K562 (cell line): ENCODE measurements at regions not wholly inside any gene's neighbourhood (a gene's known extent, or its start where the extent isn't known, plus 50 kb on each side); places are given as distances from the start of the nearest gene placed in this dataset.
"Not testable (repeated sequence)": the region's sequence is repeated elsewhere in the genome, so short reads cannot be mapped to it uniquely, and the experiment has no call there.

Experiments
- ATAC-seq: fragments of 200-7000 bp; cut with Tn5 transposase; 3 replicates; pipeline ENCODE4 v1.9.1; 2020; ENCODE audit warnings: moderate library complexity
- BruUV-seq: library from RNA; stranded (reverse); fragments of 400-500 nt; replicated peaks from 2 replicates; lab custom pipeline; 2021; lab: Mats Ljungman, UMichigan
- CTCF ChIA-PET: fragments of 300-600 bp; formaldehyde crosslinking; extraction: SDS; loops from one replicate; lab custom pipeline; 2021; ENCODE audit warnings: low intra/inter-chr PET ratio; lab: Yijun Ruan, JAX
- POLR2A ChIA-PET: fragments of 300-600, 350-650 bp; sonication (Branson Sonifier 250); formaldehyde crosslinking; extraction: SDS; loops from one replicate; lab custom pipeline; 2021; ENCODE audit warnings: antibody characterized with exemption, inconsistent platforms; lab: Yijun Ruan, JAX
- DNase-seq, 4 experiments: peaks; one replicate each; pipeline versions ENCODE4 v3.0.0 to v3.0.0-alpha.2; 2011 to 2018; ENCODE audit warnings: low spot score in 3 of 4, mixed read lengths in 3 of 4; ENCODE audit errors: extremely low read depth in 1 of 4
- FAIRE-seq: peaks from 2 replicates; lab custom pipeline; 2011; peaks lifted over from hg19 to GRCh38; lab: Jason Lieb, UNC
- H2AFZ ChIP-seq: 2 replicates; pipeline ENCODE4 v1.6.0; 2011; ENCODE audit warnings: low read depth, low read length, control low read depth, inconsistent platforms
- H3K27ac ChIP-seq: fragments of 200-600 bp; 3 replicates; pipeline ENCODE4 v1.8.0; 2011; ENCODE audit warnings: low read depth, mild to moderate bottlenecking, control low read depth, inconsistent platforms, low read length, moderate library complexity, mixed read lengths; ENCODE audit errors: extremely low read depth
- H3K27me3 ChIP-seq, 2 experiments: fragments of 300-600 bp in 1 of 2; 2 replicates in 1 of 2; 3 replicates in 1 of 2; pipeline versions ENCODE4 v1.6.0 to v1.8.0; 2011; ENCODE audit warnings: inconsistent platforms in 2 of 2, low read length in 2 of 2, mild to moderate bottlenecking in 1 of 2, mixed read lengths in 1 of 2, moderate library complexity in 1 of 2; ENCODE audit not compliant: control insufficient read depth in 2 of 2, insufficient read depth in 2 of 2
- H3K36me3 ChIP-seq: fragments of 300-600 bp; 3 replicates; pipeline ENCODE4 v1.8.0; 2011; ENCODE audit warnings: mild to moderate bottlenecking, low read length, inconsistent platforms; ENCODE audit not compliant: control insufficient read depth, insufficient read depth
- H3K4me1 ChIP-seq, 2 experiments: fragments of 200-600 bp in 1 of 2; replicated peaks in 1 of 2; 2 replicates in 1 of 2; 3 replicates in 1 of 2; pipeline versions ENCODE4 v1.5.1 to v1.8.0; 2011; ENCODE audit warnings: inconsistent platforms in 2 of 2, low read length in 2 of 2, mild to moderate bottlenecking in 1 of 2, mixed read lengths in 1 of 2, moderate library complexity in 1 of 2; ENCODE audit not compliant: control insufficient read depth in 2 of 2, insufficient read depth in 2 of 2
- H3K4me2 ChIP-seq: 2 replicates; pipeline ENCODE4 v1.6.1; 2011; ENCODE audit warnings: low read length, control low read depth, inconsistent platforms, mixed read lengths; ENCODE audit not compliant: insufficient read depth
- H3K4me3 ChIP-seq: fragments of 200-600 bp; sonication (generic), shearing (Covaris generic); 2 replicates; pipeline ENCODE4 v1.5.1; 2016; ENCODE audit warnings: control low read depth, inconsistent platforms
- H3K79me2 ChIP-seq: fragments of 200-600 bp; 3 replicates; pipeline ENCODE4 v1.8.0; 2011; ENCODE audit warnings: low read length, inconsistent platforms; ENCODE audit not compliant: control insufficient read depth, insufficient read depth
- H3K9ac ChIP-seq, 2 experiments: 2 replicates each; pipeline versions ENCODE4 v1.6.0 to v1.6.1; 2011; ENCODE audit warnings: low read depth in 2 of 2, low read length in 2 of 2, control low read depth in 1 of 2, inconsistent platforms in 1 of 2, mild to moderate bottlenecking in 1 of 2, mixed read lengths in 1 of 2; ENCODE audit not compliant: insufficient read depth in 1 of 2
- H3K9me1 ChIP-seq: one replicate; pipeline ENCODE4 v1.6.0; 2011; ENCODE audit warnings: inconsistent platforms, mild to moderate bottlenecking, low read length, moderate library complexity; ENCODE audit not compliant: control insufficient read depth, insufficient read depth
- H3K9me3 ChIP-seq: replicated peaks from 2 replicates; pipeline ENCODE4 v1.5.1; 2011; ENCODE audit warnings: low read depth, low read length, inconsistent platforms; ENCODE audit not compliant: control insufficient read depth, insufficient read depth
- H4K20me1 ChIP-seq: replicated peaks from 2 replicates; pipeline ENCODE4 v1.6.1; 2011; ENCODE audit warnings: low read length, inconsistent platforms, mixed read lengths; ENCODE audit not compliant: control insufficient read depth, insufficient read depth
- EGR1 ChIP-seq: fragments of 450-650 bp; conservative IDR thresholded peaks from 2 replicates; pipeline ENCODE4 v1.6.1; 2017; ENCODE audit warnings: mild to moderate bottlenecking
- EP300 ChIP-seq: IDR thresholded peaks from 2 replicates; pipeline ENCODE4 v1.6.1; 2012; ENCODE audit warnings: low read length, improper control_type of control experiment
- ERF ChIP-seq: fragments of 450-650 bp; formaldehyde crosslinking; IDR thresholded peaks from 2 replicates; pipeline ENCODE4 v1.4.0; 2020; ENCODE audit warnings: mild to moderate bottlenecking, mixed read lengths
- ILK ChIP-seq: fragments of 450-650 bp; IDR thresholded peaks from 2 replicates; pipeline ENCODE4 v1.6.1; 2016; ENCODE audit warnings: missing genetic modification characterization, low read depth, mild to moderate bottlenecking, missing compliant biosample characterization, moderate library complexity, borderline replicate concordance
- KLF13 ChIP-seq: fragments of 450-650 bp; IDR thresholded peaks from 2 replicates; pipeline ENCODE4 v1.6.1; 2016; ENCODE audit warnings: missing genetic modification characterization, low read depth, mild to moderate bottlenecking, missing compliant biosample characterization, moderate library complexity, borderline replicate concordance
- MTA2 ChIP-seq: fragments of 450-650 bp; IDR thresholded peaks from 2 replicates; pipeline ENCODE4 v1.6.1; 2016; ENCODE audit warnings: low read depth
- TOE1 ChIP-seq, 2 experiments: fragments of 450-650 bp in 1 of 2; sonication (generic) in 1 of 2; formaldehyde crosslinking in 1 of 2; IDR thresholded peaks; 2 replicates each; pipeline versions ENCODE4 v1.7.1 to v1.8.0; 2016 to 2022; ENCODE audit warnings: borderline replicate concordance in 2 of 2, mild to moderate bottlenecking in 2 of 2, antibody characterized with exemption in 1 of 2, inconsistent platforms in 1 of 2, low read depth in 1 of 2, missing genetic modification reagents in 1 of 2, moderate library complexity in 1 of 2
- ZNF174 ChIP-seq: fragments of 250-450 bp; sonication (Bioruptor Pico); IDR thresholded peaks from 2 replicates; pipeline ENCODE4 v1.4.0; 2020; ENCODE audit warnings: mild to moderate bottlenecking
- ZNF175 ChIP-seq: fragments of 200-800 bp; sonication (Bioruptor generic); IDR thresholded peaks from 2 replicates; pipeline ENCODE4 v1.6.1; 2016; ENCODE audit warnings: low read depth, mild to moderate bottlenecking, missing genetic modification characterization, missing compliant biosample characterization
- ZNF707 ChIP-seq: fragments of 250-450 bp; sonication (Bioruptor Pico); conservative IDR thresholded peaks from 2 replicates; pipeline ENCODE4 v1.8.0; 2022; ENCODE audit warnings: inconsistent platforms, mild to moderate bottlenecking, moderate library complexity
- ZNF77 ChIP-seq: fragments of 250-450 bp; sonication (Bioruptor Pico); IDR thresholded peaks from 2 replicates; pipeline ENCODE4 v1.5.0; 2020
- WGBS: fragments of 100-300 bp; shearing (Covaris generic); methylation state at CpG from one replicate; pipeline ENCODE4 v1.1.6; 2016; ENCODE audit warnings: low coverage, mixed read lengths; ENCODE audit not compliant: insufficient coverage; ENCODE audit errors: missing lambda C conversion rate; 5-methylcytosine and 5-hydroxymethylcytosine counted together
- in situ Hi-C: fragments of 300-500 bp; cut with MboI; formaldehyde crosslinking; loops from 4 replicates; pipeline ENCODE4 v1.15.0; 2018; ENCODE audit warnings: inconsistent platforms, mixed read lengths
- intact Hi-C: fragments of 100-400 bp; cut with micrococcal nuclease; formaldehyde crosslinking; loops from 2 replicates; pipeline ENCODE4 v1.14.2; 2022
- TF ChIP-seq, protein P1 (sequence below): sonication (generic); IDR thresholded peaks from 2 replicates; pipeline ENCODE4 v1.6.1; 2016
- TF ChIP-seq, protein P2 (sequence below): fragments of 250-450 bp; sonication (Bioruptor Pico); IDR thresholded peaks from 2 replicates; pipeline ENCODE4 v1.5.1; 2021; ENCODE audit warnings: mild to moderate bottlenecking

DNA sequence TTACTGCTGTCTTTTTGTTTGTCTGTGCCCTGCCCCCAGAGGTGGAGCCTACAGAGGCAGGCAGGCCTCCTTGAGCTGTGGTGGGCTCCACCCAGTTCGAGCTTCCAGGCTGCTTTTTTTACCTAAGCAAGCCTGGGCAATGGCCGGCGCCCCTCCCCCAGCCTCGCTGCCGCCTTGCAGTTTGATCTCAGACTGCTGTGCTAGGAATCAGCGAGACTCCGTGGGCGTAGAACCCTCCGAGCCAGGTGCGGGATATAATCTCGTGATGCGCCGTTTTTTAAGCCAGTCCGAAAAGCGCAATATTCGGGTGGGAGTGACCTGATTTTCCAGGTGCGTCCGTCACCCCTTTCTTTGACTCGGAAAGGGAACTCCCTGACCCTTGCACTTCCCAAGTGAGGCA is 336.4 kb upstream of the CTSO start:
- H3K27ac ChIP-seq, H3K79me2 ChIP-seq, BruUV-seq, H3K9me1 ChIP-seq, FAIRE-seq, H3K4me3 ChIP-seq, H3K36me3 ChIP-seq, CTCF ChIA-PET, H3K9me3 ChIP-seq, intact Hi-C loops, H2AFZ ChIP-seq, H3K27me3 ChIP-seq, H3K9ac ChIP-seq, POLR2A ChIA-PET, H3K4me1 ChIP-seq, H4K20me1 ChIP-seq, DNase-seq, ATAC-seq, H3K4me2 ChIP-seq, in situ Hi-C loops: not testable (repeated sequence)
- 2% methylated on average over 9 of the region's 19 CpGs for WGBS

DNA sequence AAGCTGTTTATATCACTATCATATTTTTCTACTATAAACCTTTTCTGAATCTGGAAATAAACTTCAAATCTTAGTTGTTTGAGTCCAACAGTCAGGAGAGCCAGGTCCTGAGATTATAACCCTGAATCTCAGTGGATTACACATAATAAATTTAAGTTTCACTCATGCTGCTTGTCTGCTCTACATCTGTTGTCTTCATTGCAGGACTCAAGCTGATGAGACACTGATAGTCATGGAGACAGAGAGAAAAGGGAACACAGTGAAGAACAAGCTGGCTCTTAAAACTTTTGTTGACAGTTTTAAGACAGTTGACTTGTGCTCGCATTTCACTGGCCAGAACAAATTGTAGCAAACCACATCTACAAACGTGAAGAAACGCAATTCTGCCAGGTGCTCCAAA is 327.0 kb upstream of the CTSO start:
- 0% methylated on average over 3 of the region's 3 CpGs for WGBS
- H3K4me2 ChIP-seq: no peak overlapping the region
- ChIA-PET CTCF (no interaction called here), POLR2A (no interaction called here)
- no peak overlapping the region for H3K27ac ChIP-seq
- H3K9ac ChIP-seq: no peak overlapping the region
- H3K79me2 ChIP-seq: no peaks in the 10 kb centered on the region
- H3K36me3 ChIP-seq: no peaks in the 10 kb centered on the region
- ATAC-seq (no peak), DNase-seq (no peak), FAIRE-seq (no peak)
- no peak overlapping the region for H2AFZ ChIP-seq
- H3K27me3 ChIP-seq: no peaks in the 10 kb centered on the region
- no peaks in the 10 kb centered on the region for H4K20me1 ChIP-seq
- no peak overlapping the region for H3K4me3 ChIP-seq
- TF ChIP-seq ERF (CRISPR knock-in tag): no peak
- no peak for TF ChIP-seq ZNF77 (CRISPR knock-in tag)
- no peak for TF ChIP-seq EP300
- no peak for TF ChIP-seq ZNF707 (CRISPR knock-in tag)
- TF ChIP-seq, protein P1, sequence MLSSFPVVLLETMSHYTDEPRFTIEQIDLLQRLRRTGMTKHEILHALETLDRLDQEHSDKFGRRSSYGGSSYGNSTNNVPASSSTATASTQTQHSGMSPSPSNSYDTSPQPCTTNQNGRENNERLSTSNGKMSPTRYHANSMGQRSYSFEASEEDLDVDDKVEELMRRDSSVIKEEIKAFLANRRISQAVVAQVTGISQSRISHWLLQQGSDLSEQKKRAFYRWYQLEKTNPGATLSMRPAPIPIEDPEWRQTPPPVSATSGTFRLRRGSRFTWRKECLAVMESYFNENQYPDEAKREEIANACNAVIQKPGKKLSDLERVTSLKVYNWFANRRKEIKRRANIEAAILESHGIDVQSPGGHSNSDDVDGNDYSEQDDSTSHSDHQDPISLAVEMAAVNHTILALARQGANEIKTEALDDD: no peak
- no peak for TF ChIP-seq KLF13
- TF ChIP-seq, protein P2, sequence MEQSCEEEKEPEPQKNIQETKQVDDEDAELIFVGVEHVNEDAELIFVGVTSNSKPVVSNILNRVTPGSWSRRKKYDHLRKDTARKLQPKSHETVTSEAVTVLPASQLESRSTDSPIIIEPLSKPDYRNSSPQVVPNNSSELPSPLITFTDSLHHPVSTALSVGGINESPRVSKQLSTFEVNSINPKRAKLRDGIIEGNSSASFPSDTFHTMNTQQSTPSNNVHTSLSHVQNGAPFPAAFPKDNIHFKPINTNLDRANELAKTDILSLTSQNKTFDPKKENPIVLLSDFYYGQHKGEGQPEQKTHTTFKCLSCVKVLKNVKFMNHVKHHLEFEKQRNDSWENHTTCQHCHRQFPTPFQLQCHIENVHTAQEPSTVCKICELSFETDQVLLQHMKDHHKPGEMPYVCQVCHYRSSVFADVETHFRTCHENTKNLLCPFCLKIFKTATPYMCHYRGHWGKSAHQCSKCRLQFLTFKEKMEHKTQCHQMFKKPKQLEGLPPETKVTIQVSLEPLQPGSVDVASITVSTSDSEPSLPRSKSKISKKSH (CRISPR knock-in tag): no peak
- TF ChIP-seq MTA2: no peak
- no peak for TF ChIP-seq ZNF175 (CRISPR knock-in tag)
- no peak for TF ChIP-seq EGR1
- TF ChIP-seq TOE1 (IDR thresholded peaks at IDR 0.05; ENCODE audit: borderline replicate concordance): no peak
- TF ChIP-seq TOE1 (CRISPR knock-in tag; IDR thresholded peaks at IDR 0.05; ENCODE audit: borderline replicate concordance, low read depth): no peak
- no peak for TF ChIP-seq ILK (tag)
- TF ChIP-seq ZNF174 (CRISPR knock-in tag): no peak
- H3K9me3 ChIP-seq: no peaks in the 10 kb centered on the region; the same call in 1 of the 2 replicates
- H3K4me1 ChIP-seq: no peaks in the 10 kb centered on the region
- in situ Hi-C loops (no loop called here), intact Hi-C loops (no loop called here)
- BruUV-seq: no TSS peak
- H3K9me1 ChIP-seq: no peaks in the 10 kb centered on the region
